ENCODE measurements at regions not wholly inside any gene's neighbourhood (a gene's known extent, or its start where the extent isn't known, plus 50 kb on each side); places are given as distances from the start of the nearest gene placed in this dataset.

DNA sequence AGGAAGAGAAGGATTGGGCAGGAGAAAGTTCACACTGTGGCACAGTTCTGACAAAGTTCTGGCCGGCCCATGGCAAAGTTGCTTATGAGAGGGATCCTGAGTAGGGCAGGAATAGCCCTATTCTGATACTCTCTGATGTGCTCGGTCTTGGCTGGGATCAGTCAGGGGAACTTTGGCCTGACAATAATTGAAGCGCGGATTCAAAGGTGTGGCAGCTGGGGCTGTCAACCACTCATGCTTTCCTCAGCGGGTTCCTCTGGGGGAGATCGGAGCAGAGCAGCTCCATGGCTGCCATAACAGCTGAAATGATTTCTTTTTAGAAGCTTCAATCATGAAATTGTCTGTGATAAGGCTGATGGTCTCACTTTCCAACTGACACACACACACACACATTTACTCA is 714.1 kb downstream of the DHX35 start:
- ChIA-PET POLR2A (ENCODE audit: unreplicated experiment) (no interaction called here), CTCF (no interaction called here)
- Histone ChIP-seq H3K36me3 (ENCODE audit: low read depth) (no peaks in the 10 kb centered on the region), H3K79me2 (ENCODE audit: low read depth) (no peaks in the 10 kb centered on the region), H3K4me2 (no peak overlapping the region), H3K4me3 (no peak overlapping the region), H2AFZ (no peak overlapping the region), H3K27ac (no peak overlapping the region), H4K20me1 (ENCODE audit: insufficient read depth) (no peaks in the 10 kb centered on the region), H3K4me1 (replicated peaks; ENCODE audit: insufficient read depth) (no peaks in the 10 kb centered on the region), H3K27me3 (ENCODE audit: insufficient read depth, low read depth) (peaks cover 6% of the 10 kb centered on the region; the same call in 1 of the 2 replicates), H3F3A (ENCODE audit: insufficient read depth, low read depth) (no peaks in the 10 kb centered on the region), H3K9me3 (ENCODE audit: insufficient read depth, low read depth) (no peaks in the 10 kb centered on the region), H3K9me2 (ENCODE audit: insufficient read depth) (no peaks in the 10 kb centered on the region)
- intact Hi-C loops (cut with micrococcal nuclease; ENCODE audit: unreplicated experiment), result no loop called here
- BruUV-seq (replicated peaks), result no TSS peak
- TF ChIP-seq, protein P1, sequence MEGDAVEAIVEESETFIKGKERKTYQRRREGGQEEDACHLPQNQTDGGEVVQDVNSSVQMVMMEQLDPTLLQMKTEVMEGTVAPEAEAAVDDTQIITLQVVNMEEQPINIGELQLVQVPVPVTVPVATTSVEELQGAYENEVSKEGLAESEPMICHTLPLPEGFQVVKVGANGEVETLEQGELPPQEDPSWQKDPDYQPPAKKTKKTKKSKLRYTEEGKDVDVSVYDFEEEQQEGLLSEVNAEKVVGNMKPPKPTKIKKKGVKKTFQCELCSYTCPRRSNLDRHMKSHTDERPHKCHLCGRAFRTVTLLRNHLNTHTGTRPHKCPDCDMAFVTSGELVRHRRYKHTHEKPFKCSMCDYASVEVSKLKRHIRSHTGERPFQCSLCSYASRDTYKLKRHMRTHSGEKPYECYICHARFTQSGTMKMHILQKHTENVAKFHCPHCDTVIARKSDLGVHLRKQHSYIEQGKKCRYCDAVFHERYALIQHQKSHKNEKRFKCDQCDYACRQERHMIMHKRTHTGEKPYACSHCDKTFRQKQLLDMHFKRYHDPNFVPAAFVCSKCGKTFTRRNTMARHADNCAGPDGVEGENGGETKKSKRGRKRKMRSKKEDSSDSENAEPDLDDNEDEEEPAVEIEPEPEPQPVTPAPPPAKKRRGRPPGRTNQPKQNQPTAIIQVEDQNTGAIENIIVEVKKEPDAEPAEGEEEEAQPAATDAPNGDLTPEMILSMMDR (conservative IDR thresholded peaks at IDR 0.05), result no peak
- no peak for TF ChIP-seq EZH2 (IDR thresholded peaks at IDR 0.05; ENCODE audit: low read depth)
- DNase-seq, result no peak

DNA sequence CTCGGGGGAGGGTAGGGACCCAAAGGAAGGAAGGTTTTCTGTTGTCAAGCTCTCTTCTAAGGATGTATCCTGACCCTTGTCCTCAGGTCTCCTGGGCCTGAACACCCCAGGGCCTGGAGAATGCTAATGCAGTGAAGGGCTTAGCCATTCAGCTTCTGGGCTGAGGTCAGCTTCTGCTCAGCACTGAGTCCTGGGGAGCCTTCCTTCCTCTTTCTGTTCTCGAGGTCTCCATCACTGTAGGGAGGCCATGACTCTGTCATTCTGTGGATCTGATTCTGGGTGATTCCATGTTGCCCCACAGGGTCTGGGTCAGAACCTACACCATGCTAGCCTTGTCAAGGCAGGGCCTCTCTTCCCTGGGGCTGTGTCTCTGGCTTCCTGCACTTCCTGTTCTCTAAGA is 712.7 kb downstream of the DHX35 start:
- no TSS peak for BruUV-seq (replicated peaks)
- Histone ChIP-seq H4K20me1 (ENCODE audit: insufficient read depth) (no peaks in the 10 kb centered on the region), H3K79me2 (ENCODE audit: low read depth) (no peaks in the 10 kb centered on the region), H3K27me3 (ENCODE audit: insufficient read depth, low read depth) (peaks cover 6% of the 10 kb centered on the region; the same call in 1 of the 2 replicates), H3K36me3 (ENCODE audit: low read depth) (no peaks in the 10 kb centered on the region), H3K27ac (no peak overlapping the region), H2AFZ (no peak overlapping the region), H3K9me2 (ENCODE audit: insufficient read depth) (no peaks in the 10 kb centered on the region), H3K4me2 (no peak overlapping the region), H3F3A (ENCODE audit: insufficient read depth, low read depth) (no peaks in the 10 kb centered on the region), H3K4me1 (replicated peaks; ENCODE audit: insufficient read depth) (no peaks in the 10 kb centered on the region), H3K9me3 (ENCODE audit: insufficient read depth, low read depth) (no peaks in the 10 kb centered on the region), H3K4me3 (no peak overlapping the region)
- ChIA-PET POLR2A (ENCODE audit: unreplicated experiment) (no interaction called here), CTCF (no interaction called here)
- TF ChIP-seq, protein P1 (conservative IDR thresholded peaks at IDR 0.05), result no peak
- TF ChIP-seq EZH2 (IDR thresholded peaks at IDR 0.05; ENCODE audit: low read depth), result no peak
- DNase-seq, result no peak
- intact Hi-C loops (cut with micrococcal nuclease; ENCODE audit: unreplicated experiment), result no loop called here

DNA sequence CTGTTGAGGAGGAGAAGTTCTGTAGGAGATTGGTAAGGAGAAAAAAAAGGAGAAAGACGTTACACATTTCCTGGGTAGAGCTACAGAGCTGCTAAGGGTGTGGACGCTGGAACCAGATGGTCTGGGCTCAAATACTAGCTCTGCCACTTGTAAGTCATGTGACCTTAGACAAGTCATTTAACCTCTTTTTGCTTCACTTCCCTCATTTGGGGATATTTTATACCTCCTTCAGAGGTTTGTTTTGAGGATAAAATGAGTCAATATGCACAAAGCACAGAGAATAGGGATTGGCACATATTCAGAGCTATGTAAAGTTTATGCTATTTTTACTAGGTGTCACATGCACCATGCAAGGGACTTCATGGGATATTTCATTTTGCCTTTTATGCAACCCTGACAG is 708.8 kb downstream of the DHX35 start:
- intact Hi-C loops (cut with micrococcal nuclease; ENCODE audit: unreplicated experiment), result no loop called here
- BruUV-seq (replicated peaks), result no TSS peak
- Histone ChIP-seq H3K27me3 (ENCODE audit: insufficient read depth, low read depth) (peaks cover 21% of the 10 kb centered on the region), H2AFZ (no peak overlapping the region), H3K27ac (no peak overlapping the region), H3K79me2 (ENCODE audit: low read depth) (no peaks in the 10 kb centered on the region), H3K4me2 (no peak overlapping the region), H3K9me3 (ENCODE audit: insufficient read depth, low read depth) (no peaks in the 10 kb centered on the region), H3K9me2 (ENCODE audit: insufficient read depth) (no peaks in the 10 kb centered on the region), H3K4me1 (replicated peaks; ENCODE audit: insufficient read depth) (no peaks in the 10 kb centered on the region), H3F3A (ENCODE audit: insufficient read depth, low read depth) (no peaks in the 10 kb centered on the region), H4K20me1 (ENCODE audit: insufficient read depth) (no peaks in the 10 kb centered on the region), H3K36me3 (ENCODE audit: low read depth) (no peaks in the 10 kb centered on the region), H3K4me3 (no peak overlapping the region)
- POLR2A ChIA-PET (ENCODE audit: unreplicated experiment), result interaction anchor here (0.6 kb wide), 1 partner anchor 78 kb away, joined by 3 read pairs; no protein-coding TSS in a partner anchor
- TF ChIP-seq, protein P1 (conservative IDR thresholded peaks at IDR 0.05), result no peak
- no peak for TF ChIP-seq EZH2 (IDR thresholded peaks at IDR 0.05; ENCODE audit: low read depth)
- no peak for DNase-seq
- CTCF ChIA-PET, result no interaction called here
